ENCODE measurements at regions not wholly inside any gene's neighbourhood (a gene's known extent, or its start where the extent isn't known, plus 50 kb on each side); places are given as distances from the start of the nearest gene placed in this dataset.

GRCh38 chr22:27685515-27685914 is 116.0 kb downstream of the MN1 start:
- no peak for ATAC-seq
- H3K36me3 ChIP-seq (ENCODE audit: low read depth): no peaks in the 10 kb centered on the region
- intact Hi-C loops (cut with DNase I, micrococcal nuclease): no loop called here
- no peak for DNase-seq
- H3K9me3 ChIP-seq: no peaks in the 10 kb centered on the region
- H3K4me1 ChIP-seq (ENCODE audit: low read depth): no peaks in the 10 kb centered on the region
- no peak for TF ChIP-seq CTCF (IDR thresholded peaks at IDR 0.05)
- H3K4me3 ChIP-seq: no peak overlapping the region

DNA sequence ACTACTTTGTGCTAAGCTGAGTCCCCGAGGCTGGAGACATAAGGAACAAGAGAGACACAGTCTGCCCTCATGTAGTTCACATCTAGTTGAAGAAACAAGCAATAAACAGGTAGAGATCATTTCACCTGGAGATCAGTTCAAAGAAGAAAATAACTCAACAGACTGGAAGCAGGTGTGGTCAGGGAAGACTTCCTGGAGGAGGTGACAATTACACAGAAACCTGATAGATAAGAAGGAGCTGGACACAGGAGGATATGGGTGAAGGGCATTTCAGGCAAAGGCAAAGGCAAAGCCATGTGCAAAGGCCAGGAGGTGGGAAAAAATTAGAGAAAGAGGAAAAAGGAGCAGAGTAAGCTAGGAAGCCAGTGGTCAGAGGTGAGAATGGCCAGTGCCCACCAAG is 115.6 kb downstream of the MN1 start:
- Histone ChIP-seq H3K36me3 (ENCODE audit: low read depth) (no peaks in the 10 kb centered on the region), H3K9me3 (no peaks in the 10 kb centered on the region), H3K4me3 (no peak overlapping the region), H3K4me1 (ENCODE audit: low read depth) (no peaks in the 10 kb centered on the region)
- DNase-seq (no peak), ATAC-seq (no peak)
- intact Hi-C loops (cut with DNase I, micrococcal nuclease): no loop called here
- no peak for TF ChIP-seq CTCF (IDR thresholded peaks at IDR 0.05)

- ATAC-seq: peak; percentile 68
- Histone ChIP-seq H3K4me3 (no peak overlapping the region), H3K4me1 (ENCODE audit: low read depth) (no peaks in the 10 kb centered on the region), H3K36me3 (ENCODE audit: low read depth) (no peaks in the 10 kb centered on the region), H3K9me3 (no peaks in the 10 kb centered on the region)
- no peak for TF ChIP-seq CTCF (IDR thresholded peaks at IDR 0.05)
- DNase-seq: peak; percentile 27 to 60 (median 35)
- intact Hi-C loops (cut with DNase I, micrococcal nuclease): no loop called here
Observed at GRCh38 chr22:27686534-27686933, 115.0 kb downstream of the MN1 start.

DNA sequence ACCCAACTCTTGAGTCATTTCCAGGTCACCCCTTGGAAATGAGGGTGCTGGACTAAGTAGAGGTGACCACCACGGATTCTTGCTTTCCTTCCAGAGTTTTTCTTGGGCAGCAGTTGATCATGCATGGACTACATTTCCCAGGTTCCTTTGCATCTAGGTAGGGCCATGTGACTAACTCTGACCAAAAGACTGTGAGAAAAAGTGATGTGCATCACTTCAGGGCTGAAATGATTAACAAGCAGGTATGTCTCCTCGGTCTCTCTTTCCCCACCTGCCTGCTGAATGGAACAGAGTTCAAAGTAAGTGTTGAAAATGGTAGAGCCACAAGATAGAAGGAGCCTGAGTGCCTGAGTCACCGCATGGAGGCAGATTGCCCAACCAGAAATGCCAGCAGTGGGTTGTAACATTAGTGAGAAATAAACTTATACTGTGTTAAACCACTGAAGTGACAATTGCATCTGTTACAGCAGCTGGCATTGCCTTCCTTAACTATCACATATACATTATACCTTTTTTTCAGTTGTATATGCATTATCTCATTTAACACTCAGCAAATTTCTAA is 113.5 kb downstream of the MN1 start:
- TF ChIP-seq CTCF (IDR thresholded peaks at IDR 0.05): no peak
- Histone ChIP-seq H3K4me1 (ENCODE audit: low read depth) (no peaks in the 10 kb centered on the region), H3K36me3 (ENCODE audit: low read depth) (no peaks in the 10 kb centered on the region), H3K9me3 (no peaks in the 10 kb centered on the region), H3K4me3 (no peak overlapping the region)
- intact Hi-C loops (cut with DNase I, micrococcal nuclease): no loop called here
- ATAC-seq (no peak), DNase-seq (no peak)

- Histone ChIP-seq H3K4me3 (no peak overlapping the region), H3K9me3 (no peaks in the 10 kb centered on the region), H3K4me1 (ENCODE audit: low read depth) (no peaks in the 10 kb centered on the region), H3K36me3 (ENCODE audit: low read depth) (no peaks in the 10 kb centered on the region)
- TF ChIP-seq CTCF (IDR thresholded peaks at IDR 0.05): no peak
- no peak for ATAC-seq
- DNase-seq: no peak
- intact Hi-C loops (cut with DNase I, micrococcal nuclease): no loop called here
Observed at GRCh38 chr22:27689664-27690063, 111.9 kb downstream of the MN1 start.

DNA sequence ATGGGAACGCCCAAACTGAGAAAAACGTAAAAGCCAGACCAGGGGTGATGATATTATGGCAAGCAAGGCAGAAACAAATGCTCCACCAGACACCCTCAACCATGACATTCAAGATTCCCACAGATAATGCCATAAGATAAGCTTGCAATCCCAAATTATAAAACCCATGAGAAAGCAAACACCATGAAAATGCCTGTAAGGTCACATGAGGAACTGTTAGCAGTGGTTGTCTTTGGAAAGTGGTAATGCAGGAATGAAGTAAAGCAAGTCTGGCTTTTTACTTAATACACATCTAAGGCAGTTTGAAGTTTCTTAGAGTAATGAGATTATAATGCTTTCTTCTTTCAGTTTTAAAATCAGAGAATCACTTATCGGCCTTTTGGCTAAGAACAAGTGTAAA is 111.0 kb downstream of the MN1 start:
- Histone ChIP-seq H3K36me3 (ENCODE audit: low read depth) (no peaks in the 10 kb centered on the region), H3K9me3 (no peaks in the 10 kb centered on the region), H3K4me3 (no peak overlapping the region), H3K4me1 (ENCODE audit: low read depth) (no peaks in the 10 kb centered on the region)
- ATAC-seq (no peak), DNase-seq (no peak)
- no peak for TF ChIP-seq CTCF (IDR thresholded peaks at IDR 0.05)
- intact Hi-C loops (cut with DNase I, micrococcal nuclease): no loop called here
